ENCODE measurements at regions not wholly inside any gene's neighbourhood (a gene's known extent, or its start where the extent isn't known, plus 50 kb on each side); places are given as distances from the start of the nearest gene placed in this dataset.

DNA sequence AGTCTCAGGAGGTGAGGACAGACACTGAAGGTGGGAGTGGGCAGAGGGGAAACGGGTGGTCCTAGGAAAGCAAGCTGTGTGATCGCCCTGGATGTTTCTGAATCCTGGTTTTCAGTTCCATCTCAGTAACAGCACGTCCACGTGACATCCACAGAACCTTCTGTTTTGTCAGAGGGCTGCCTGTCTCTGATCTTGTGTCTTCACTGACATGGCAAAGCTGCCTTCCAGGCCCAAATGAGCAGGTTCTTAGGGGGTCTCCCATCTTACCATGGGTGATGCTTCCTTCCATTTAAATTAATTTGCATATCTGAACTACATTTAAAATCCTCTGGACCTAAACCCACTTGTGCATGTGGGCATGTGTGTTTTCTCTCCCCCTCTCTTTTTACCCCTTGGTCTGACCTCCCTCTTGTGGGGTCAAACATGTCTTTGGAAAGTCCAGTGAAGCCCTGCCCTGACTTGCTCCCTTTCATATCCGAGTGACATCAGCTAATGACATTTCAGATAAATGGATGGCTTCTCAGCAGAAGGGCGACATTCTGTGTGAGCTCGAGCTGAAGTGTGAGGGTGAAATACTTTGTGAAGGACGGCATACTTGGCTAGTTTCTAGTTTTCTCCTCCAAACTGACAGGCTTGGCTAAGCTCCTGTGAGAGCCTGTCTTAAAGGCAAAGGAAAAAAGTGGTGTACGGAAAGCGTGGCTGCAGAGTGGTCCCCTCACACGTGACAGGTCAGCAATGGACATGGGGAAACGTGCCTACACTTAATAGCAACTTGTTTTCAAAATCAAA is 204.8 kb upstream of the S1PR3 start (continued):
- TF ChIP-seq SIX5 (IDR thresholded peaks at IDR 0.05; ENCODE audit: low read depth, low read length): no peak
- no peak for TF ChIP-seq CBX5 (IDR thresholded peaks at IDR 0.05; ENCODE audit: low read depth, low read length)
- TF ChIP-seq KDM5A (IDR thresholded peaks at IDR 0.05; ENCODE audit: low read length): no peak
- no peak for TF ChIP-seq JUN (IDR thresholded peaks at IDR 0.05; ENCODE audit: low read depth, low read length)
- no peak for TF ChIP-seq BCL11A (IDR thresholded peaks at IDR 0.05; ENCODE audit: low read depth in 2 of 2, low read length in 2 of 2)
- no peak for TF ChIP-seq TEAD4 (IDR thresholded peaks at IDR 0.05; ENCODE audit: low read depth, low read length)
- no peak for TF ChIP-seq EGR1 (IDR thresholded peaks at IDR 0.05; ENCODE audit: borderline replicate concordance, low read depth, low read length)
- no peak for TF ChIP-seq KDM1A (IDR thresholded peaks at IDR 0.05; ENCODE audit: borderline replicate concordance, low read length)
- no peak for TF ChIP-seq POLR2AphosphoS5 (IDR thresholded peaks at IDR 0.05; ENCODE audit: low read depth, low read length)

Measured in H1 (cell line).